SK-N-SH (cell line): ENCODE measurements at regions not wholly inside any gene's neighbourhood (a gene's known extent, or its start where the extent isn't known, plus 50 kb on each side); places are given as distances from the start of the nearest gene placed in this dataset.

Source experiments
- TAF1 ChIP-seq: IDR thresholded peaks from 2 replicates; pipeline ENCODE4 v1.6.1; 2012; ENCODE audit warnings: low read depth, mild to moderate bottlenecking, low read length, moderate library complexity, borderline replicate concordance
- TF ChIP-seq, protein P1 (sequence below): fragments of 200-600 bp; sonication (generic); IDR thresholded peaks from 2 replicates; pipeline ENCODE4 v1.6.1; 2017; ENCODE audit warnings: antibody characterized with exemption, mild to moderate bottlenecking, moderate library complexity

DNA sequence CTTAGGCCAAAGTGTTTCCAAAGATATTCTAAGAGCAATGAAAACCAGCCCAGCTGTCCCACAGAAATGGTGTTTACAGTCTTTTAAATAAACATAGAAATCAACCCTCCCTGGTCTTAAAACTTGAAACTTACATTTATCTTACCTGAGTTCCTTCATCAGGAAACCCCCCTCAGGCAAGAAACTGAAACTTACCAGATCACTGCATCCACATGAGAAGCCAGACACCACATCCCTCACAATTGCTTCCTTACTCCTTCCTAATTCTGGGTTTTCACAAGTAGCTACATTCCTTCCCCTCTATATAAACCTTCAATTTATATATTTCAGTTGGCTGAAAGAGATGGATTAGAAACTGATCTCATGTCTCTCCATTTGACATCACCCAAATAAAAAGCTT is 563.0 kb upstream of the CHRM3 start:
- no peak for TF ChIP-seq TAF1
- TF ChIP-seq, protein P1, sequence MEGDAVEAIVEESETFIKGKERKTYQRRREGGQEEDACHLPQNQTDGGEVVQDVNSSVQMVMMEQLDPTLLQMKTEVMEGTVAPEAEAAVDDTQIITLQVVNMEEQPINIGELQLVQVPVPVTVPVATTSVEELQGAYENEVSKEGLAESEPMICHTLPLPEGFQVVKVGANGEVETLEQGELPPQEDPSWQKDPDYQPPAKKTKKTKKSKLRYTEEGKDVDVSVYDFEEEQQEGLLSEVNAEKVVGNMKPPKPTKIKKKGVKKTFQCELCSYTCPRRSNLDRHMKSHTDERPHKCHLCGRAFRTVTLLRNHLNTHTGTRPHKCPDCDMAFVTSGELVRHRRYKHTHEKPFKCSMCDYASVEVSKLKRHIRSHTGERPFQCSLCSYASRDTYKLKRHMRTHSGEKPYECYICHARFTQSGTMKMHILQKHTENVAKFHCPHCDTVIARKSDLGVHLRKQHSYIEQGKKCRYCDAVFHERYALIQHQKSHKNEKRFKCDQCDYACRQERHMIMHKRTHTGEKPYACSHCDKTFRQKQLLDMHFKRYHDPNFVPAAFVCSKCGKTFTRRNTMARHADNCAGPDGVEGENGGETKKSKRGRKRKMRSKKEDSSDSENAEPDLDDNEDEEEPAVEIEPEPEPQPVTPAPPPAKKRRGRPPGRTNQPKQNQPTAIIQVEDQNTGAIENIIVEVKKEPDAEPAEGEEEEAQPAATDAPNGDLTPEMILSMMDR = no peak
